K562 (cell line): ENCODE measurements at regions not wholly inside any gene's neighbourhood (a gene's known extent, or its start where the extent isn't known, plus 50 kb on each side); places are given as distances from the start of the nearest gene placed in this dataset.

Experiments
- ATAC-seq: fragments of 200-7000 bp; cut with Tn5 transposase; 3 replicates; pipeline ENCODE4 v1.9.1; 2020; ENCODE audit warnings: moderate library complexity
- BruUV-seq: library from RNA; stranded (reverse); fragments of 400-500 nt; replicated peaks from 2 replicates; lab custom pipeline; 2021; lab: Mats Ljungman, UMichigan
- CTCF ChIA-PET: fragments of 300-600 bp; formaldehyde crosslinking; extraction: SDS; loops from one replicate; lab custom pipeline; 2021; ENCODE audit warnings: low intra/inter-chr PET ratio; lab: Yijun Ruan, JAX
- POLR2A ChIA-PET: fragments of 300-600, 350-650 bp; sonication (Branson Sonifier 250); formaldehyde crosslinking; extraction: SDS; loops from one replicate; lab custom pipeline; 2021; ENCODE audit warnings: antibody characterized with exemption, inconsistent platforms; lab: Yijun Ruan, JAX
- DNase-seq, 4 experiments: peaks; one replicate each; pipeline versions ENCODE4 v3.0.0 to v3.0.0-alpha.2; 2011 to 2018; ENCODE audit warnings: low spot score in 3 of 4, mixed read lengths in 3 of 4; ENCODE audit errors: extremely low read depth in 1 of 4
- FAIRE-seq: peaks from 2 replicates; lab custom pipeline; 2011; peaks lifted over from hg19 to GRCh38; lab: Jason Lieb, UNC
- H2AFZ ChIP-seq: 2 replicates; pipeline ENCODE4 v1.6.0; 2011; ENCODE audit warnings: low read depth, low read length, control low read depth, inconsistent platforms
- H3K27ac ChIP-seq: fragments of 200-600 bp; 3 replicates; pipeline ENCODE4 v1.8.0; 2011; ENCODE audit warnings: low read depth, mild to moderate bottlenecking, control low read depth, inconsistent platforms, low read length, moderate library complexity, mixed read lengths; ENCODE audit errors: extremely low read depth
- H3K27me3 ChIP-seq, 2 experiments: fragments of 300-600 bp in 1 of 2; 2 replicates in 1 of 2; 3 replicates in 1 of 2; pipeline versions ENCODE4 v1.6.0 to v1.8.0; 2011; ENCODE audit warnings: inconsistent platforms in 2 of 2, low read length in 2 of 2, mild to moderate bottlenecking in 1 of 2, mixed read lengths in 1 of 2, moderate library complexity in 1 of 2; ENCODE audit not compliant: control insufficient read depth in 2 of 2, insufficient read depth in 2 of 2
- H3K36me3 ChIP-seq: fragments of 300-600 bp; 3 replicates; pipeline ENCODE4 v1.8.0; 2011; ENCODE audit warnings: mild to moderate bottlenecking, low read length, inconsistent platforms; ENCODE audit not compliant: control insufficient read depth, insufficient read depth
- H3K4me1 ChIP-seq, 2 experiments: fragments of 200-600 bp in 1 of 2; replicated peaks in 1 of 2; 2 replicates in 1 of 2; 3 replicates in 1 of 2; pipeline versions ENCODE4 v1.5.1 to v1.8.0; 2011; ENCODE audit warnings: inconsistent platforms in 2 of 2, low read length in 2 of 2, mild to moderate bottlenecking in 1 of 2, mixed read lengths in 1 of 2, moderate library complexity in 1 of 2; ENCODE audit not compliant: control insufficient read depth in 2 of 2, insufficient read depth in 2 of 2
- H3K4me2 ChIP-seq: 2 replicates; pipeline ENCODE4 v1.6.1; 2011; ENCODE audit warnings: low read length, control low read depth, inconsistent platforms, mixed read lengths; ENCODE audit not compliant: insufficient read depth
- H3K4me3 ChIP-seq: fragments of 200-600 bp; sonication (generic), shearing (Covaris generic); 2 replicates; pipeline ENCODE4 v1.5.1; 2016; ENCODE audit warnings: control low read depth, inconsistent platforms
- H3K79me2 ChIP-seq: fragments of 200-600 bp; 3 replicates; pipeline ENCODE4 v1.8.0; 2011; ENCODE audit warnings: low read length, inconsistent platforms; ENCODE audit not compliant: control insufficient read depth, insufficient read depth
- H3K9ac ChIP-seq, 2 experiments: 2 replicates each; pipeline versions ENCODE4 v1.6.0 to v1.6.1; 2011; ENCODE audit warnings: low read depth in 2 of 2, low read length in 2 of 2, control low read depth in 1 of 2, inconsistent platforms in 1 of 2, mild to moderate bottlenecking in 1 of 2, mixed read lengths in 1 of 2; ENCODE audit not compliant: insufficient read depth in 1 of 2
- H3K9me1 ChIP-seq: one replicate; pipeline ENCODE4 v1.6.0; 2011; ENCODE audit warnings: inconsistent platforms, mild to moderate bottlenecking, low read length, moderate library complexity; ENCODE audit not compliant: control insufficient read depth, insufficient read depth
- H3K9me3 ChIP-seq: replicated peaks from 2 replicates; pipeline ENCODE4 v1.5.1; 2011; ENCODE audit warnings: low read depth, low read length, inconsistent platforms; ENCODE audit not compliant: control insufficient read depth, insufficient read depth
- H4K20me1 ChIP-seq: replicated peaks from 2 replicates; pipeline ENCODE4 v1.6.1; 2011; ENCODE audit warnings: low read length, inconsistent platforms, mixed read lengths; ENCODE audit not compliant: control insufficient read depth, insufficient read depth
- E2F5 ChIP-seq: sonication (generic); formaldehyde crosslinking; IDR thresholded peaks from 2 replicates; pipeline ENCODE4 v1.8.0; 2022; ENCODE audit warnings: mild to moderate bottlenecking, missing genetic modification reagents
- HNRNPH1 ChIP-seq: fragments of 200-400 bp; formaldehyde crosslinking; optimal IDR thresholded peaks from 2 replicates; pipeline ENCODE3; 2017; ENCODE audit warnings: low read depth, mild to moderate bottlenecking, low read length, moderate library complexity
- TEAD2 ChIP-seq: fragments of 450-650 bp; IDR thresholded peaks from 2 replicates; pipeline ENCODE4 v1.6.1; 2016; ENCODE audit warnings: missing genetic modification characterization, control low read depth, missing compliant biosample characterization
- ZBTB17 ChIP-seq: fragments of 450-650 bp; formaldehyde crosslinking; IDR thresholded peaks from 2 replicates; pipeline ENCODE4 v1.4.0; 2020; ENCODE audit warnings: mild to moderate bottlenecking
- WGBS: fragments of 100-300 bp; shearing (Covaris generic); methylation state at CpG from one replicate; pipeline ENCODE4 v1.1.6; 2016; ENCODE audit warnings: low coverage, mixed read lengths; ENCODE audit not compliant: insufficient coverage; ENCODE audit errors: missing lambda C conversion rate; 5-methylcytosine and 5-hydroxymethylcytosine counted together
- in situ Hi-C: fragments of 300-500 bp; cut with MboI; formaldehyde crosslinking; loops from 4 replicates; pipeline ENCODE4 v1.15.0; 2018; ENCODE audit warnings: inconsistent platforms, mixed read lengths
- intact Hi-C: fragments of 100-400 bp; cut with micrococcal nuclease; formaldehyde crosslinking; loops from 2 replicates; pipeline ENCODE4 v1.14.2; 2022
- TF ChIP-seq, protein P1 (sequence below): fragments of 450-650 bp; IDR thresholded peaks from 2 replicates; pipeline ENCODE4 v1.6.1; 2018; ENCODE audit not compliant: partially characterized antibody

- Histone ChIP-seq H3K9me3 (no peaks in the 10 kb centered on the region), H3K9ac (no peak overlapping the region), H3K36me3 (no peaks in the 10 kb centered on the region), H4K20me1 (no peaks in the 10 kb centered on the region), H2AFZ (no peak overlapping the region), H3K4me3 (no peak overlapping the region), H3K4me1 (no peaks in the 10 kb centered on the region), H3K4me2 (no peak overlapping the region), H3K9me1 (no peaks in the 10 kb centered on the region), H3K27ac (no peak overlapping the region), H3K79me2 (no peaks in the 10 kb centered on the region), H3K27me3 (no peaks in the 10 kb centered on the region)
- BruUV-seq, result no TSS peak
- FAIRE-seq (no peak), ATAC-seq (no peak), DNase-seq (no peak)
- 5% methylated on average over 3 of the region's 3 CpGs for WGBS
- TF ChIP-seq ZBTB17 (CRISPR knock-in tag) (no peak), TEAD2 (no peak), E2F5 (CRISPR knock-in tag) (no peak), HNRNPH1 (no peak)
- TF ChIP-seq, protein P1, sequence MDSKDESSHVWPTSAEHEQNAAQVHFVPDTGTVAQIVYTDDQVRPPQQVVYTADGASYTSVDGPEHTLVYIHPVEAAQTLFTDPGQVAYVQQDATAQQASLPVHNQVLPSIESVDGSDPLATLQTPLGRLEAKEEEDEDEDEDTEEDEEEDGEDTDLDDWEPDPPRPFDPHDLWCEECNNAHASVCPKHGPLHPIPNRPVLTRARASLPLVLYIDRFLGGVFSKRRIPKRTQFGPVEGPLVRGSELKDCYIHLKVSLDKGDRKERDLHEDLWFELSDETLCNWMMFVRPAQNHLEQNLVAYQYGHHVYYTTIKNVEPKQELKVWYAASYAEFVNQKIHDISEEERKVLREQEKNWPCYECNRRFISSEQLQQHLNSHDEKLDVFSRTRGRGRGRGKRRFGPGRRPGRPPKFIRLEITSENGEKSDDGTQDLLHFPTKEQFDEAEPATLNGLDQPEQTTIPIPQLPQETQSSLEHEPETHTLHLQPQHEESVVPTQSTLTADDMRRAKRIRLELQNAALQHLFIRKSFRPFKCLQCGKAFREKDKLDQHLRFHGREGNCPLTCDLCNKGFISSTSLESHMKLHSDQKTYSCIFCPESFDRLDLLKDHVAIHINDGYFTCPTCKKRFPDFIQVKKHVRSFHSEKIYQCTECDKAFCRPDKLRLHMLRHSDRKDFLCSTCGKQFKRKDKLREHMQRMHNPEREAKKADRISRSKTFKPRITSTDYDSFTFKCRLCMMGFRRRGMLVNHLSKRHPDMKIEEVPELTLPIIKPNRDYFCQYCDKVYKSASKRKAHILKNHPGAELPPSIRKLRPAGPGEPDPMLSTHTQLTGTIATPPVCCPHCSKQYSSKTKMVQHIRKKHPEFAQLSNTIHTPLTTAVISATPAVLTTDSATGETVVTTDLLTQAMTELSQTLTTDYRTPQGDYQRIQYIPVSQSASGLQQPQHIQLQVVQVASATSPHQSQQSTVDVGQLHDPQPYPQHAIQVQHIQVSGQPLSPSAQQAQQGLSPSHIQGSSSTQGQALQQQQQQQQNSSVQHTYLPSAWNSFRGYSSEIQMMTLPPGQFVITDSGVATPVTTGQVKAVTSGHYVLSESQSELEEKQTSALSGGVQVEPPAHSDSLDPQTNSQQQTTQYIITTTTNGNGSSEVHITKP, result no peak
- POLR2A ChIA-PET, result no interaction called here
- intact Hi-C loops, result no loop called here
- CTCF ChIA-PET, result no interaction called here
- in situ Hi-C loops, result no loop called here
Measured at GRCh38 chr4:45745741-45746140, 378.1 kb downstream of the GABRG1 start.
